GDM1 (cell line): ENCODE measurements at regions not wholly inside any gene's neighbourhood (a gene's known extent, or its start where the extent isn't known, plus 50 kb on each side); places are given as distances from the start of the nearest gene placed in this dataset.

Experiments
- DNase-seq: peaks from one replicate; lab custom pipeline; 2025; lab: John Stamatoyannopoulos, UW

DNA sequence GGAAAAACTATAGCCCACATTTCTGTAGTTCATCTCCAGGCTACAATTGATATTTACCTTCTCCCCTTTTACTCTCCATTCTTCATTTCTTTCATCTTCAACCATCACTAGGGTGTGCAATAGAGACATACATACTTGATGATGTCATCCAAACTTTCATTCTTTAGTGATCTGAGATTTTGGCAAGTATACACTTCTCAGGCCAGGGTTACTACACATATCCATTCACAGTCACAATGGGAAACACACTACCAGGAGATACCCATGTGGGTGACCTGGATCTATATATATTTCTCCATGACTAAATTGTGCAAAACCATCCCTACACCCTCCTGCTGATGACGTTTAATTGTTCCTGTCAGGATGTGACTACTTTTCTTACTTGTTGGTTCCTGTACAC lies 769.5 kb upstream of the DPPA4 start:
- DNase-seq: no peak

DNA sequence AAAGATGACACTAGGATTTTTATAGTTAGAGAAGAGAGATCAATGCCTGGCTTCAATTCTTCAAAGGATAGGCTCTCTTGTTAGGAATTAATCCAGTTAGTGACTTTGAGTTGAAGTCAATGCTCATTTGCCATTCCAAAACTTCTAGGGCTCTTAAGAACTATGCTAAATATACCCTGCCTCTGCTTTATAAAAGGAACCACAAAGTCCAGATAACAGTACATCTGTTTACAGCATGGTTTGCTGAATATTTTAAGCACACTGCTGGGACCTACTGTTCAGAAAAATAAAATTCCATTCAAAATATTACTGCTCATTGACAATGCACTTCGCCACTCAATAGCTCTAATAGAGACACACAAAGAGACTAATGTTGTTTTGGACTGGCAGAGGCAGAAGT lies 786.6 kb upstream of the DPPA4 start:
- no peak for DNase-seq

GRCh38 chr3:110126065-110126464 lies 788.7 kb upstream of the DPPA4 start:
- DNase-seq: no peak

GRCh38 chr3:110133971-110134370 lies 796.6 kb upstream of the DPPA4 start:
- no peak for DNase-seq

DNA sequence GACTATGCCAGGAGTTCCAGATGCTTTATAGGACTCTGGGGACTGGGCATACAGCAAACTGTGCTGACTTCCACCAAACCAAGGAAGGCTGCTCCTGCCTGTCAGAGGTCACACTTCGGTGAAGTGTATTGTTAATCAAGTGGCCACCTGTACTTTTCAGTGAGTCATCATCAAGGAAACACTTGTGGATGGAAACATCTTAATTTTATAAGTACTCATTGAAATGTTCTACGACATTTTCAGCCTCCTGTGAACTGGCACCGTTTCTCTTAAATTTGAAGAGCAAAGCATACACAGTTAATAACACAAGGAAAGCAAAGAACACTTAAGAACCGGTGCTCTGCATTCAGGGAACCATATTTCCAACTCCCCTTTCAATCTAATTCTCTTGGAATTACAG lies 801.7 kb upstream of the DPPA4 start:
- no peak for DNase-seq

DNA sequence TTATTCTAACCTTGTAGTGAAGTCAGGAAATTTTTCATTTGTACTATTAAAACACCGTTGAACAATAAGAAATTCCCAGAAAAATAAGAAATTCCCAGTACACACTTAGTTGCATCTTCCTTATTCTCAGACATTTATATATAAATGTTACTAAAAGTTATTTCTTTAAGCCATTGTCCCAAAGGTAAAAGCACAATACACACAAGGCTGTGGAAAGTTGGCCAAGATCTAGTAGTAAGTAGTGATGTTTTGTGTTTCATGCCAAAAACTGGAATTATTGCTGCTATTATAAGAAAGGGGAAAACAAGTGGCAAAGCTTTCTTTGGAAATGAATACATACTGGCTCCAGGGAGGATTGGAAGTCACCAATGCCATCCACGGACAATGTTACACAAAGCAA lies 802.5 kb upstream of the DPPA4 start:
- DNase-seq: no peak

DNA sequence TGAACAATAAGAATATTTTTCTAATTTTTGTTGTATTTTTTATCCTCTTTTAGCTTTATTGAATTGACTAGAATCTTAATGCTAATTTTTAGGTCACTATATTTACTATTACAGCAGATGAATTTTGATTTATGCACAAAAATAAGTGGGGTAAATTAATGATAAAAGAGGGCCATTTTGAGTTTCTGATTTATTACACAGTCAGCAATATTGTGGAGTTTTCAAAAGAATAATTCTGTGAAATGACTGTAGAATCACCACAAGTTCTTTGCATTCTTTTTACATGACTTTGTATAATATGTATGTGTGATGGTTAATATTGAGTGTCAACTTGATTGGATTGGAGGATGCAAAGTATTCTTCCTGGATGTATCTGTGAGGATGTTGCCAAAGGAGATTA lies 812.4 kb upstream of the DPPA4 start:
- no peak for DNase-seq

- no peak for DNase-seq
Observed at GRCh38 chr3:110157221-110157620, 819.9 kb upstream of the DPPA4 start.

DNA sequence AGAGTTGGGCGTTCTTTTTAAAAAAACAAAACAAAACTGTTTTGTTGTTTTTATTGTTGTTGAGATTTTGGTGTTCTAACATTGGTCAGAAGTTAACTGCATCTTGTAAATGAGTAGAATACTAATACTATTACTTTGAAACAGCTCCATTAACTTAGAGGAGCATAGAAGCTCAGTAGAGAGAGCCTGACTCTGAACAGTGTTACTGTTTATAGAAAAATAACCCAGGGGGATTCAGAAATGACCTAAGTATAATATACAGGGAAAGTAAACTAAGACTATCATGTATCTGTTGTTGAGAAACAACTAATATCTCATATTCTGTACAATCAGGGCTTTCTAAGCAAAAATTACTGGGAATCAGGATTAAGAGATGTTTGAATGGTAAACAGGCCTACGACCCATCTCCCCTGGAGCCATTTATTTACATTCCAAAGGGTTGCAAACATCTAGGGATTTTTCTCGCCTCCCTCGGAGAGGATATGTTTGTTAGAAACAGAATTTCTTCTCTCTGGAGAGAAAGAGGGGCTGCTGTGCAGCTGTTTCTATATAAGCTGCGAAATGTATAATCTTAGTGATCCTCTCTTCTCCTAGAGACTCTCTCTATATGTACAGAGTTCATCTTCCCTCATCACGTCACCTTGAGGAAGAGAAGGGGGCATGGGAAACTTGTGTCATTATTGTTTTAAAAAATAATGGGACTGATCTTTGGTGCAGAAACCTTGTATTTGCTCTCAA lies 827.5 kb upstream of the DPPA4 start:
- no peak for DNase-seq

DNA sequence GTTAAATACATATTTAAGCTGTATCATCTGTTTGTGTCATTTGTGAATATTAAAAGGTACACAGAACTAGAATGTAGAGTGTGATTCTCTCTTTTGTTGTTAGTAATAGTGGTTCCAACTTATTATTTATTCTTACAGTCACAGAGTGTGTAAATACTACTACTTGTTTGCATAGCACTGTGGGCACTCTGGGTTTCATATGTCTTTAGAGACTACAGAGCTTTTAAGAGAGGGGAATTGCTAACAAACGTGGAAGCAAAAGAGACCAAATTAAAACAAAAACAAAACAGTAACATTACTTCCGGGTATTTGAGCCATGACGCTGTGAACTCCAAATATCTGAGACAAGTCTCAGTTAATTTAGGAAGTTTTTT lies 828.0 kb upstream of the DPPA4 start:
- no peak for DNase-seq

GRCh38 chr3:110165753-110166152 lies 828.4 kb upstream of the DPPA4 start:
- no peak for DNase-seq

- no peak for DNase-seq
Observed at GRCh38 chr3:110166791-110167190, 829.4 kb upstream of the DPPA4 start.

DNA sequence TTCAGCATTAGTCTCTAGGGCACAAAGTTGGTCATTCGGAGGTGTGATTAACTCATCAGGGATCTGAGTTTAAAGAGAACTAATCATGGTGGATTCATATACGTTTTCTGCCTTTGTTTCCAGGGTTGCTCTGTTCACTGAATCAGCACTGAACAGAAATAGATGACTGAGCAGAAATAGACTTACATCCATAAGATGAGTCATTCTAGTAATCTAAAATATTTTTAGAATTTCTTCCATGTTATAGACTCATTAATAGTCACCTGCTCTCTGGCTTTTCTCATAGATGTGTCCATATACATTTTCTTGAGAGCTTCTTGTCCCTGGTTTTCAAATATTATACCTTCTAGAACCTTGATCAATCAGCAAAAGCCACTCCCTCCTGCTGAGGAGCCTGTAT lies 837.6 kb upstream of the DPPA4 start:
- no peak for DNase-seq

DNA sequence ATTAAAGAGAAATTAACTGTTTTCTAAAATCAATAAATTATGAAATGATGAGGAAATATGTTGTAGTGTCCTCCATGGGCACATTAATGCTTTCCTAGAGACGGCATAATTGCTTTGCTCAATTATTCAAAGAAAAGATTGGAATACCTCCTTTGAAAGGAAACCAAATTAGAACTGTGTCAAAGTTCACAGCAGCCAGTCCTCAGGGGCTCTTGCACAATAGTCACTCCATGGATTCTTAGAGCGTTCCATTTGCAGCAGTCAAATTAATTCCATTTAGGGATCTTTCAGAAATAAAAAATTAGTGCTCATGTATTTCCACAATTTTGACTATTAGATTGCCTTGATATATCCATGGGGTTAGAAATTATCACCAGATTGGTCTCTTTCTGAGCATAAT lies 841.6 kb upstream of the DPPA4 start:
- no peak for DNase-seq

DNA sequence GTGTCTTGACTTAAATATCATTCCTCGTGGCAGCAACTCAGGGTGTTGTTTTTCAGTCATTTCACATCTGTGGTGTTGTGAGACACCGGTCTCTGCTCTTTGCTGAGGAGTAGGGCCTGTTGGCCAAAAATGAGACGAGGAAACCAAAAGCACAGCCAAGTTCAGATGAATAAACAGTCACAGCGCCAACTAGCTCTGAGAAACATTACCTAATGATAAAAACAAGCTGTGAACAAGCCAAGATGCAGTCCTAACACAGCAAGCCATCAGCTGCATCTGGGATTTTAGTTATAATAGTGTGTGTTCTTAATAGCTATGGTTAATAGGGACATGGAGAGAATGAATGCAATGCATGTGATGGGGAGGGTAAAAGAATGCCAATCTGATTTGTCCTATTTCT lies 843.4 kb upstream of the DPPA4 start:
- no peak for DNase-seq

GRCh38 chr3:110181226-110181625 lies 843.9 kb upstream of the DPPA4 start:
- no peak for DNase-seq

DNA sequence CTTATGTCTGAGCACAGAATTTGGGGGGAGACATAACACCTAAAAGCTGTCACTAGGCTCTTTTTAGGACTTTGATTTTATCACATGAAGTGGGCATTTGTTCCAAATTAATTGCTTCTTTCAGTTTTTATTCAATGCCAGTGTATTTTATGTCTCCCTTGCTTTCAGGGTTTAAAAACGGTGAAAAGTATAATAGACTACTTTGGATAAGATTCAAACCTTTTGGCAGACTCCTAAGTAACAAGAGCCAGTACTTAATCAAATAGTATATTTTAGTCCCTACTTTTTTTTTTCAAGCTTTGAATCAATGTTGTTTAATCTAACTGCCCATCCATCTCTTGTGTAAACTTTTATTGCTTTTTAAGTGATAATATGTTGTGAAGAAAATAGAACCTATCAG lies 847.2 kb upstream of the DPPA4 start:
- no peak for DNase-seq

DNA sequence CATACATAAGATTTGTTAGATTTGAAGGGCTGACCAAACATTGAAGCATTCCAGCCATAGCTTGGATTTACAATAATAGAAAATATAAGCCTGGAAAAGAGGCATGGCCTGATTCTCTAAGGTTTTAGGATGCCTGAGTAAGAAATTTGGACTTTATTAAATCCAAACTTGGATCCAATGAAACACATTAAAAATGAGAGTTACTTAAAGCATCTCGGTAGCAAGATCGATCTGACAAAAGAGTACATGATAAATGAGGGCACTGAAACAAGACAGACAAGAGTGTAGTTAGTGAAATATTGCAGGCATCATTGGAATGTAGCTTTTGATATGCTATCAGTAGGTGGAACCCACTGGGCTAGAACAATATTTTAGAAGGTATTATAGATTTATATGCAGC lies 855.7 kb upstream of the DPPA4 start:
- DNase-seq: no peak

DNA sequence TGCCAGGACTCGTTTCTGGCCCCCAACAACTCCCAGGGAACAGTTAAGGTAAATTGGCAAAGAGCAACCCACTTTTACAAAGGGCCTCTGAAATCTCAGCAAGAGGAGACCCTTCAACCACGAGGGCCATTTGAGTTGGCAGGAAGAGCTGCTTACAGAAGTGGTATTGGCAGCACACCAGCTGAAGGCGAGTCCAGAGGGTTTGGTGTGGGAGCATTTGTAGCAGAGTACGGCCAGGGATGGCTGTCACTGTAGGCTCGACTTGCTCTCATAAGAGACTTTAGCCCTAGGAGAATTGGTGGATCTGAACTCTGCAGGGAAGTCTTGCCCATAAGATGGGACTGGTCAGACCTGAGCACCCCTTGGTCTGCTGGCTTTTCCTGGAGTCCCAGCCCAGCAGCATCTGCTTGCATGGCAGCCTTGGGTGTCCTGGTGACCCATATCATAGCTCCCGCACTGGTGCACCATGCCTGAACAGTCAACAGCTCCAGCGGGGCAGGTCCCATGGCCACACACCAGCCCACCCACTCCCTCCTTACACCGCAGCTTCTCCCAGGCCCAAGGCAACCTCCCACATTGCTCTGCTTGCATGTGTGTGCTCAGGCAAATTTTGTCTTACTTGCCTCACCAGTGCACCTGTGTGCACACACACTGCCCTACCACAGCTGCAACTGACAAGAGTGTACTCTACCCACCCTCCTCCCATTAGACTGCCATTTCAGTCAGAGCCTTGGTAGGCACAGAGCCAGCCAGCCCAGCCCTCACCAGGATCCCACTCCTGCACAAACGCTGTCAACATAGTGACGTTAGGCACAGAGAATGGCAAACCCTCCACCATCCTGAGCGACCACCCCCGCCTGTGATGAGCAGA lies 861.6 kb upstream of the DPPA4 start:
- no peak for DNase-seq

GRCh38 chr3:110199588-110199943 lies 862.2 kb upstream of the DPPA4 start:
- DNase-seq: no peak

DNA sequence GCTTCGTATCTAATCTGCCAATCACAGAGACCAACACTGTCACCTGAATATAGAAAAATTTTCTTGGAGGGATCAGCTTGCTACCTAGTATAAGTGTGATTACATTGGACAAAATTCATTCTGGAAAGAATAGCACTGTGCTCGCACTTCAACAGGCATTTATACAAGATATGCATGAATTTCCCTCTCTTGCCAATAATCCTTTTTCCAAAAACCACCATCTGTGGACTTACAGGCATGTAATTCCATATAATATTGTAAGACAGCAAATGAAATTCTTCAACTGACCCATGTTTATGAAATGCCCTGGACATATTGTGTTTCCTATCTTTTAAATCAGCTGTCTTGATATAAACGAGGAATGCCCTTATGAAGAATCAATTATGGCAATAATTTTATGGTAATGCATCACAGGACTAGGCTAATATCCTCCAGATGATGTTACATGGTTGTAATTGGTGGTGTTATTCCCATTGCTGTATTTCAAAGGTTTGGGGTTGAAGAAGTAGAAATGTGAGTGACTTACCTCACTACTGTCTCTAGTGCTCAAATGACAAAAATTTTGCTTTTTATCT lies 861.4 kb upstream of the NECTIN3 start:
- no peak for DNase-seq

DNA sequence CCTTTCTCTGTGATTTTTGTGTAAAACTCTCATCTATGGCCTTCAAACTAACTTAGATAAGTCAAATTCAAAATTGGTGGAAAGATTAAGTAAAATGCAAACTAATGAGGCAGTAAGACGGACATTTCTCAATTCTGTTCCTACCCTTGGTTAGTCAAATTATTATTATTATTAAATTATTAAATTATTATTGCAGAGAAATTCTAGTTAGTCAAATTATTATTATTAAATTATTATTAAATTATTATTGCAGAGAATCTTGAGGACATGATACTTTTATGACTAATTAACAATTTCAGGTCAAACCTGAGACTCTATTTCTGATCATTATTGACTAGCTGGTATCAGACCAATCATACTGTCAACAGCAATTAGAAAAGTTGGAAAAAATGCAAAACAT lies 845.0 kb upstream of the NECTIN3 start:
- no peak for DNase-seq

- DNase-seq: no peak
Observed at GRCh38 chr3:110227991-110228390, 843.6 kb upstream of the NECTIN3 start.
